CD4-positive, alpha-beta T cell treated with Interleukin-1 beta for 1 hour (primary cell): ENCODE measurements at regions not wholly inside any gene's neighbourhood (a gene's known extent, or its start where the extent isn't known, plus 50 kb on each side); places are given as distances from the start of the nearest gene placed in this dataset.

Experiments
- DNase-seq, 2 donors: peaks; one replicate each; pipeline ENCODE4 v3.0.0-alpha.2; 2020 to 2022

DNA sequence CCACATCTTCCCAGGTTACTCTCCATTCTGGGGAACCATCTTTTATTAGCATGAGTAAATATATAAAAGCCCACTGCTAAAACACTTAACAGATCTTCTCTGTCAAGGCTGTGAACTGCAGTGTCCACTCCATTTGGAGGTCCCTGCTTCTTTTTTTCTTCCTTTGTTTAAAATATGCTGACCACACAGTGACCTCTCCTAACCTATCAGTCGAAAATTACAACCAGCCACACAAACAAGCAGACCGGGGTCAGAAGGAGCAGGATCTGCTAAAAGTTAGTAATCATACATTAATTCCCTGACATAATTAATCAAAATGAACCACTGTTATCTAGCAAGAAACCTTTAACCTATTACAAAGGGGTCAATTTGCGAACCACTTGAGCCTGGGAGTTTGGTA, 427.9 kb upstream of the NR2F2 start:
- no peak for DNase-seq

DNA sequence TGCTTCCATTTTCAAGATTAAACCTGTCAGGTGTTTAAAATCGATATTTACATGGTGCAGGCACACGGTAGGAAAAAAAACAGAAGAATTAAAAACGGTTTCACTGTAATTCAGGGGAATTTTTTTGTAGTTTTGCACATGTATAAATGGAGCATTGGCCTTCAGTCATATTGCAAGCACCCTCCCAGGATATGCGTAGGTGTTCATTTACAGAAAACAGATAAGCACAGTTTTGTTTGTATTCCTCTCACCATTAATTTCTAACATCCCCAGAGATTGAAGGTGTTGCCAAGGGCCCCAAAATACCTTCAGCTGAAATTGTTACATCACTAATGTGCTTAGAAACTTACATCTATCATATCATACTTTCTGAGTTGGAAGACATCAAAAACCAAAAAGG, 427.1 kb upstream of the NR2F2 start:
- no peak for DNase-seq

DNA sequence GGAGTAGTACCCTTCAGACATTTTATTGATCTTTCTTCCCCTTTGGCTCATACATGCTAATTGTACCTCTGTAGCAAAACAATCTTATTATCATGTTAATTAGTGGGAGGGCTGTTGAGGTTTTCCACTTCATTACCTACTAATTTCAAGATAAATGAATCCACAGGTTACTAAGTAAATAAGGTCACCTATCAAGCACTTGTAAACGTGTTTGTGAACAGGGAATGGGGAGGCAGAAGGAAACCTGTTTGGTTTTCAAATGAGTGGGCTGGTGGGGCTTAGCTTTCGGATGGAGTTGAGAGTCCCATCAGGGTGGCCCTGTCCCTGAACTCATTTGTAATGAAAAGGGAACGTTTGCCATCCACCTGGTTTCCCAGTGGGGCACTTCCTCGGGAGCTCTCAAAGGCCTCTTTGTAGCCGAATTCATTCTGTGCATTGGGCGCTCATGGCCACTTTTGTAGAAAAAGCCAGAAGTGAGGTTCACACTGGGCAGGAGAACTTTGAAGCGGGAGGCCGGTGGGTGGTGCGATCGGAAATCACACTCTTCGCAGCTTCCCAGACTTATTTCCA, 419.8 kb upstream of the NR2F2 start:
- DNase-seq: no peak

DNA sequence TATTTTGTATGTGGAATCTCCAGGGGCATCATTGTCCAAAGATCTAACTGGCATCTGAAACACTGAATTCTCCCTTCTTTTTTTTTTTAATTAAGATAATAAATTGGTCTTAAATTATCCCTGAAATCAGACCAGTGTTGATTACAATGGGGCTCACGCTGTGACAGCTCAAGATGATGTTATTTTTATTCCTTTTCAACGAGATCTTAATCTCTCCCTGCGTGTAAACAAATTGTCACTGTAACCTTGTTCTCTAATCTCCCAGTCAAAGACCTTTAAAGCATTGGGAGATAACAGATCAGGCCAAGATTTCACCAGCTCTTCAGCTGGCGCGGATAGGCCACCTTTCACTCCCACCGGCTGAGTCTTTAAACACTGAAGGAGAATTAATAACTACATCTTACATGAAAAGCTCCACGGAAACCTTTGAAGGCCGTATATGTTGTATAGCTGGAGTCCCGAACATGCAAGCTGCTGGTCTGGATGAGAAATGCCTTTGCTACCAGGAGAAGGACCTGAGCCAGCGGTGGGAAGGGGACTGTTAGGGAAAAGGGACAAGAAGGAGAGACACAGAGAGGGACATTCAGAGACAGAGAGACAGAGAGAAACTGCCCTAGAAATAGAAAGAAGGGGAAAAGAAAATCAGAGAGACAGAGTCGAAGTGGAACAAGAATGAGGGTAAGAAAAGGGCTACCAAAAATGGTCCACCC, 418.8 kb upstream of the NR2F2 start:
- DNase-seq: no peak

DNA sequence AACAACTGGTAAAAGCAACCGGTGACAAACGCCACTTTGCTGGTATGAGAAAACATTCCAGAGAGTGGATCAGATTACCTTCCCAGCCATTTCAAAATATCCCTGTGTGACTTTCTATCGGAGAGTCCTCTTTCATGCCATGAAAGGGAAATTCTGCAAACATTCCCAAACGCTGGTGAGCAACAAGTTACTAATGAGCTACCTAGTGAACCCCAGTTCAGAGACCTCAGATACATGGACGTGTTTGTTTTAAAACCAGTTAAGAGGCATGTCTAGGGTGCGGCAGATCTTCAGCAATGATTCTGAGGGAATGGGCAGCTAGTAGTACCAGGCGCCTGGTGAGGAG, 418.2 kb upstream of the NR2F2 start:
- DNase-seq: no peak

DNA sequence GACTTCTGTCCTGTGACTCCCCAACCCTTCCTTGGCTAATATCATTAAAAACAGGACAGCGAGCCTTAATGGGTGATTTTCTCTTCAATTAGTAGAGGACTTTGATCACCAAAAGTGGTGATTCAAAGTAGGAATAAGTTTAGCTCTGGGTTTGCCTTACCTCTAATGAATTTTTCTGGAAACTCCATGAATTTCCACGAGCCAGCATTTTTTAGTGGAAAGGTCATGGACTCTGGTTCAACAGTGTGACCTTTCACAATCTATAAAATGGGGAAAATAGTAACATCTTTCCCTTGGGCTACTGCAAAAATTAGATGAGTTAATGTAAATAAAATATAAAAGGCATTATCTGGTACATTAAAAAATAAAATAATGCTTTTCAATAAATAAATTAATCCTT, 417.8 kb upstream of the NR2F2 start:
- DNase-seq: no peak

DNA sequence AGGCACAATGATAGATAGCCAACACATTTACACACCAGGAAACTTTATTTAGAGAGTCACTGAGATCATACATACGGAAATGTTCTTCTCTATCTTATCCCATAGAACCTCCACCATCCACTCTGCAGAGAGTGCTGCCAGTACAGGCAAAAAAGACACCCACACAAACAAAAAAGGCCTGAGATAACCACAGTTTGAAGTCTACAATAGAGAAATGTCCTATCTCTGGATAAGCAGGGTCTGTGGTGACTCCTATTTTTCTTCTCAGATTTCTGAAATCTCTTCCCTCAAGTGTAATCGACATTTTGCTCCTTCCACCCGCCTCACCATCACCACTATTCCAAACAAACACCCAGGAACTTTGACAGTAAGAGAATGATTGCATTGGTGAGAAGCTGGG, 413.9 kb upstream of the NR2F2 start:
- no peak for DNase-seq

DNA sequence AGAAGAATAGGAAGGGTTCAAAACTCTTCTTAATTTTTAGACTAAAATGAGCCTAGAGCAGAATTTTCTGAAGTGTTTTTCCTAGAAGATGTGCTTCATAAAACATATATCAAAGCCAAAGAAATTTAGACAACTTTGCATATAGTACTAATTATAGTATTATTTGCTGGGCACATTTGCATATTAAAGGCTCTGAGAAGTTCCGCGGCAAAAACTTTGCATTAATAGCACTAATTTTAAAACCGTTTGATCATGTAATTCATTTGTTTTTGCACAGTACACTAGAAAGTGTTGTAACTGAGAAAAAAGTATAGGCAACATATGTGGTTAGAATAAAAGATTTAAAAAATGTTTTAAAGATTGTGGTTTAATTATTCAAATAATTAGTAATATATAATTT, 412.0 kb upstream of the NR2F2 start:
- DNase-seq: no peak

DNA sequence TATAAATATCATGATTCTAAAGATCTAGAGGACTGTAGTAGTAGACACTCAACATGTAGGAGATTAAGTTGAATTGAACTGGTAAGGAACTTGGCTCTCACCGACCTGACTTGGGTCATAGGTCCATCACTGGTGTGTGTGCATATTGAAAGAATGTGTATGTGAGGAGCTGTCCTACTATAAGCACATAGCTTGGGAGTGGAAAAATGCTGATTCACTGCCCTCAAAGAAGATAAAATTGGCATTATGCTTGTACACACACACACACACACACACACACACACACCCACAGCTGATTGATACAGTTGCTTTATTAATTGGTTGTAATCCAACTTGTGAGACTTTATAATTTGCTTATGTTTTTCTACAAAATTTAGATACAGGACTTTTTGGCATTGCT, 411.0 kb upstream of the NR2F2 start:
- DNase-seq: no peak

DNA sequence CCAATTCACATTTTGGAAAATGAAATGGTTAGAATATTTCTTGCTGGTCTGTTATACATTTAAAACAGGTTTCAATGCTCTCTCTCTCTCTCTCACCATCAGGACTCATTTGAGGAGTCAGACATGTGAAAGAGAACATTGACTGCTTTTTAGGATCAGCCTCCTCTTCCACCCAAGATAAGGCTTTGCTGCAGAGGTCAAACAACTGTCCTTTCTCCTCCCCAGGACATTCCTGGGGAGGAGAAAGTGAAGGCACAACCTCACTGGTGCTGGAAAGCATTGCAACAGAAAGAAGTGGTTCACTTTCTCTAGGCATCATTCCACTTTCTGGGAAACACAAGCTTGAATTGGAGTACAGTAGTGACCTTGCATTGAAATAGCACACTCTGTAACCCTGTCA, 409.1 kb upstream of the NR2F2 start:
- no peak for DNase-seq

DNA sequence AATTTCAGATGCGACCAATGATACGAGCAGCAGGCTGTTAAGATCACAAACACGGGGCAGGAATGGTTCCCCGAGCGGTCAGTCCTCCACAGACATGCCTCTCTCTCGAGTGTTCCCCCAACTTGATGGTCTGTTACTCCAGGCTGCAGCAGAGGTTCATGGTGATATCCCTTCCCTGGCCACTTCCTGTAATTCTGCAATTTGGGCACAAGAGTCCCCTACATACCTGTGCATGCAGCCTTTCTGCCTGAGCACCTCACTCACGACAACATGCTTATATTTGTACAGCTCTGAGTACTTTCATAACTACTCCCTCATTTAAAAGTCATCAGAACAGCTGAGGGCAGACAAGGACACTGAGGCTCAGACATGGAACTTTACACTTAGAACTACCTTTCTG, 408.1 kb upstream of the NR2F2 start:
- no peak for DNase-seq

DNA sequence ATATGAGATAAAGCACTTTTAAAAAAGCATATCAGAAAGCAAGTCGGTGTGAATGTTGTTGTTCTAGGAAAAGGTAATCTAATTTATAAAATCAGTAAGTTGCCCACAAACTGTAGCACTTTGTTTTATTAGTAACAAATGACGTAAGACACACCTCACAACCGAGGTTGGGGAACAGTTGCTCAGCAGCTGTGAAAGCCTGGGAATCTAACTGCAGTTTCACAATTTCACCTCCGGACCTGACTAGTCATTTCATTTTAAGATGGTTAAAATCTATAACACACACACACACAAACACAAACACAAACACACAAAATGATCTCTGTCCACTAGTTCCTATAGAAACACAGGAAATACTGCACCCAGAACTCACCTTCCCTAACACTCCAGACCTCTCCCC, 406.7 kb upstream of the NR2F2 start:
- DNase-seq: no peak

DNA sequence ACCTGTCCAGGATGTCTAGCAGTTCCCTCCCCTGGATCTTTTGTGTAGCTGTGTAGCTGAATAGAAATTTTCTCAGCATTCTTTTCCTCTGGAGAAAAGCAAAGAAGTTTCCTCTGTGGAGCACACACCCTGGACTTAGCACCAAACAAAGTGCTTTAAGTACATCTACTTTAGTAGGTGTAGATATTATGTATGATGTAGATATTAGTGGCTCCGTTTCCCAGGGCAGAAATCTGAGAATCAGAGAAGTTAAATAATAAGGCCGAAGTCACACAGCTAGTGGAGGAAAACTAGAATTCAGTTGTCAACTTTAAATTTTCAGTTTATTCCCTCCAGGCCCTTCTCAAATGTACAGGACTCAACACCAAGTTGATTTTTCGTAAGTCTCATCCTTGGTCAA, 401.7 kb upstream of the NR2F2 start:
- no peak for DNase-seq

DNA sequence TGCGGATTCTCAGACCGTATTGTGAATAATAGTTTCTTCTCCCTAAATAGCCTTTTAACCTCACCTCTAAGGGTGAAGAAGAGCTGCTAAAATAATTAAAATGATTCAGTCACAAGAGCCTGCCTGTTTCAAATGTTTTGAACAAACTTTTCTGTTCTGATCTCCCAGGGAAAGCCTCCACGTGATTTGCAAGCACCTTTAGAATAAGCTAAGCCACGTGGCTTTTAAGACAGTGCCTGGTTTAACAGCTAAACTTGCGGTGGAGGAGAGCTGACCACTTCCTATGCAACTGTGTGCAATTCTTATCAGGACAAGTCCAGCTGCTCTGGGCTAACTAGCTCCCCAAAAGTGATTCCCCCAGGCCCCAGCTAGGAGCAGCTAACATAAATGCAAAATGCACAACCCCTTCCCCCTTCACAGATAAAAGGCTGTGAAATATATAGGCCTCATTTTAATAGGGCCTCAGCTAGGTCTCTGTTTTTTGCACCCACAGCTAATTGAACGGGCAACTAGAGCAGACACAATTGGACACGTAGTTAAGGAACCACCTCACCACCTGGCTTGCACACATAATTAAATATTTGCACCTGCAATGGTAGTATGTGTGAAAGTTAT, 401.2 kb upstream of the NR2F2 start:
- DNase-seq: peak in 1 of 2 donors; percentile 5

DNA sequence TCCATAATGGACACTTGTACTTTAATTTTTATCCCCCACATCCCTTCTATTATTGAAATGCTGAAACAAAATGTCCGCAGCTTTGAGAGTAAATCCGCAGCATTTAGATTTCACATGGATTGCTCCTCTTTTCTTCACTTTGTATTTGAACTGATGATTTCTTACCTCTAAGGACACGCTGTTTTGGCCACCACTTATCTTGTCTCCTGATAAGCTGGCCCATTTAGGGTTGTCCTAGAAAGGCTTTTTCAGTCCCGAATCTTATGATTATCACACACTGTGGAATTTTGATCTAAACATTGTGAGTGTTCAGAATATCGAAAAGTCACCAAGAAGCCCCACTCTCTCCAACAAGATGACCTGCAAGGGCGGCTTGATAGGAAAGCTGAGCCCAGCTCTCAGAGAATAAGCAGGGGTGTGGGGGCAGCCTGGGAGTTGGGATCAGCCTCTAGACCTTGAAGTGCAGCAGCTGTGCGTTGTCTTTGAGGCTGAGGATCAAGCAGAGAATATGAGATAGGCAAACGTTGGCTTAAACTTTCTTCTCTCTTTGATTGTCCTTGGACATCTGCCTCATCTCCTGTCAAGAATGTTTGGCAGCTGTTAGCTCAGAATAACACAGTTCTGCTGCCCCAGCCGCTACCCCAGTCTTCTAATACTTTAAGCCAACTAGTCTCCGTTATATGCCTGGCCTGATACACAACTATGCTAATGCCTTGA, 399.7 kb upstream of the NR2F2 start:
- no peak for DNase-seq

DNA sequence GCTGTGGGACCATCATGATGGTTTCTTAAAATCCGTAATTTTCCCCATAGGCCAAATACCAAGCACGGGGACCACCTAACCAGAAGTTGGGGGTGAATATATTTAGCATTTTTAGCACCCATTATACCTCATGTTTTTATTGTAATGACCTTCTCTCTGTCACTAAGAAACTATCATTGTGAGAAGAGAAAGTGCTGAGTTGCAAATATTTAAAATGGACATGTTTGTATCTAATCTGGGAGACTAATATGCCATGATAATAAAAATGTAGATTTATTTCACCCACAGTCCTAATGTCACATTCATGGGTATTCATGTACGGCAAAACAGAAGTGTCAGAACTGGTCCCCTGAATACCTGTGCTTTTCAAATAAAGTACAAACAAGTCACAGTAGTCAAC, 398.9 kb upstream of the NR2F2 start:
- no peak for DNase-seq

DNA sequence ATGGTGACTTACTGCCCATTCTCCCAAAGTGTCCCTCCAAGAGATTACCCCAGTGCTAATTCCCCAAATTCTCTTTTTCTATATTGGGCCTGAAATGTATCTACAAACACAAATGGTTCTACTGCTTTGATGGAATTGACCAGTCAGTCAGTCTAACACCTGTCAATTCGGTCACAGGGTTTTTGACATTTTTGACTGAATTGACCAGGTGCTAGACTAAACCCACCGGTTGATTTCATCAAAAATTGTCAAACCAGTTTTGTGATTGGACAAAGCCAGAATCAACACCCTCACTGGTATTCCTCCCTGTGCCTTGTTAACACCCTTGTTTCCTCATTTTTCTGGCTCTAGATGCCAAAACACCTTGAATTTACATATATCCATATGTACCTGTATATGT, 398.4 kb upstream of the NR2F2 start:
- DNase-seq: no peak

DNA sequence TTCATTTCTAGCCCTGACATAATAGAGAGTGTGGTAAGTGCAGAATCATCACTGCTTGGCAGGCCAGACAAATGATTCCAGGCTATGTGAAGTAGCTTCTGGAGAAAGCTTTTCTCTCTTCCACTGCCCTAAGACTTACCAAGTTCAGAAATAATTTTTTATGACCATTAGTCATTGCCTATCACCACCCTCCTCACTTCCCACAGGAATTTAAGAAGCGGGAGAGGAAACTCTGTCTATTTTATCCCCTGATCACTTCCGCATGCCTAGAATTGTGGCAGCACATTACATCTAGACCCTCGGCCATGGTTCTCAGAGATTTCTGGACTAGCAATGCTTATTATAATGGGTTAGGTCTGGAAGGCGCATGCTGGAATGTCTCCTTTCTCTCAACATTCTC, 397.8 kb upstream of the NR2F2 start:
- DNase-seq: no peak

DNA sequence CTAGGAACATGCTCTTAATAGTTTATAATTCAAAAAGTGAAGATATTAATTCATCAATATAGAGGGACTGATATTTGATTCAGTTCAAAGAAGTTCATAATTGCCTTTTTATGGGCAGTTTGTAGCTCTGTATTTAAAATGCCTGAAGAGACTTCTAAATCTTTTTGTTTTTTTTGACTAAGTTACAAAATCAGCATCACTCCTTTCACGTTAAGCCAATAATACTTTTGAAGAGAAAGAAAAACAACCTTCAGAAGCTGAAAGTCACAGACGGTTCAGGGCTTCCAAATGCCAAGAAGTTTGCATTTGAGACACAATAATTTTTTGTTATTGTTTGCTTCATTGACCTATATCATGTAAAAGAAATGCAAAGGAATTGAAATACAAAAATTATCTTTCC, 394.6 kb upstream of the NR2F2 start:
- DNase-seq: no peak

DNA sequence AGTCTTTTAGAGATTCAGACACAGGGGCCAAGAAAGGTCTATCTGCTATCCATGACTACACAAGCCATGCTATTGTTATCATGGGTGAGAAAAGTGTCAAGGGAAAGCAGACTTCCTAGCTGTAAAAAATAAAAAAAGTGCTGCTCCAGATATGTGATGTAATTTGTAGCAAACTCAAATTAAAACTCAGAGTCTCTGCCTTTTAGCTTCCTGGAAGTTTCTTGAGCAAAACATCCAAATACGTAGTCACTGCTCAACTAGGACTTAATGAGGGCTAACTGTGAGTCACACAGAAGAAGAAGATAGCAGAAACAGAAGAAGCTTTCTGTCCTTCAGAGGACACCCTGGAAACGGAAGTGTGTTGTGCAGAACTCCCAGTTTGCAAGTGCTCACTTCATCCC, 393.4 kb upstream of the NR2F2 start:
- no peak for DNase-seq

DNA sequence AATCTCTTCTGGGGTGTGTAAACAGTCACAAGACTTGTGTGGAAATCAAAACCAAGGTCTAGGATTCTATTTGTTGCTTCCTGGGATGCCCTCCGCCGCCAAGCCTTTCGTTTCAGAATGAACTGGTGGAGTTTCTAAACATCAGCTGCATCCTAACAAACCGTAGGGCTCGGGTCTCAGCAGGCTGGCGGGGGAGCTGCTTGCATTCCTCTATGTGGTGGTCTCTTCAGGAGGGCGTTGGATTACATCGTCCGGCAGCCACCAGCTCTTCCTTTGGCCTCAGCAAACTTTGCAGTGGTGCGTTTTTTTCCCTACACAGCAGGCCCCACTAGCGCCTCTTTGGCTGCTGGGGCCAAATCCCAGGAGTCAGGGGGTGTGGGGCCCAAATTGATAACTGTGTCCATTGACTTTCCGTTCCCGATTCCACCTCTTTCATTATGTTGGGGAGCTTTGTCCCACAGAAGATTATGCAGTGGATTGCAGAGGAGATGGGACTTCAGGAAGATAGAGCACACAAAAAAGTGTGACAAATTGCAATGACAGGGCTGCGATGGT, 390.0 kb upstream of the NR2F2 start:
- no peak for DNase-seq

DNA sequence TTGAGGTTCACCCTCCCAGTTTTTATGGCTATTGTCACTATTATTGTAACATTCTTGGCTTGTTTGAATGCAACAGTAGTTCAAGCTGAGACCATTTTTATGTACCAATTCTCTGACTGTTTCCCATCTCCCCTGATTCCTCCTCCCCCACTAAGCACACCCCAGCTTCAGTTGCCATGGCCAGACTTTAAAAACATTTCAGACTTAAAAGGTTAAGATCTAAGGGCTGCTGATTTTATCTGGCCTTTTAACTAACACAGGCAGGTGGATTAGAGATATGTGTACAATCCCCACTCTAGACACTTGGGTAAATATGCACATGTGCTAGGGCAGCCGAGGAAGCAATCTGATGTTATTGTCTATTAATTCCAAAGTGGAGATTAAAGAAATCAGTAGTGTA, 386.3 kb upstream of the NR2F2 start:
- no peak for DNase-seq

DNA sequence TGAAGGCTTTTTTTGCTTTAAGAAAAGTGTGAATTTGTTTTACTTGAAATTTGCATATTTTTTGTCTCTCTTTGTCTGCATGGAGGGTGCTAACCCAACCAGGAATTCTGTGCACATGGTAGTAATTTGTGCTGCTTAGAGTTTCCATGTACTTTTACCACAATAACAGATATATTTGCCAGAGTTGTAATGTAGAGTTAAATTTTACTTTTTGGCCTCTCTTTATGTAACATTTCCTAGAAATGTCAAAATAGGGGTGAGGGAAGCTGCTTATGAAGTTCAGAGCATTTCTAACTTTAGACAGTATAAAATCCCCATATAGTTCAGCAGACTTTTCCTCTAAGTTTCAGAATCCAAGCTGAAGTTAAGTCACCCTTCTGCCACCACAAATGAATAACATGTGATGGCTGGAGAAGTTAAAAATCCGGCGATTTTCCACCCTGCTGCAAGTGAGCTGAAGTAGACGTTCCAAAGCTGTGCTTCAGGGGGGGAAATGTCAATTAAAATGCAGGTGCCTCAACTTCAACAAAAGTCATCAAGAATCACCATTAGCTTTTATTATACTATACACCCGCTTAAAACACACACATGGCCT, 385.7 kb upstream of the NR2F2 start:
- no peak for DNase-seq

DNA sequence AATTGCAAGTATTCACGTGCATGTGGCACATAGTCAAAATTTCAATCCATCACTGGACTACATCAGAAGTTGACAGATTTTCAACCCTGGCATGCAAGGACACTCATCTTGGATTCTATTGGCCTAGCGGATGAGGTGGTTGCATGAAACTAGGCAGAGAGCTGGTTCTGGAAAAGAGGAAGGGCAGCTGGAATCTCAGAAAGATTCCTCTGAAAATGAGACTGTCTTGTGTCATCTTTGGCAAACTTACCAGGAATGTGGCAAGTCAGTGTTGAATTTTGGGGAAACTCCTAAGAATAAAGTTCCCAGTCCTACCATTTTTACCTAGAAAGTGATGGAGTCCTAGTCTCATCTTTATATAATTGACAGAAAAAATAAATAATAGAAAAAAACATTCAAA, 384.3 kb upstream of the NR2F2 start:
- no peak for DNase-seq
